ENCODE measurements at regions not wholly inside any gene's neighbourhood (a gene's known extent, or its start where the extent isn't known, plus 50 kb on each side); places are given as distances from the start of the nearest gene placed in this dataset.

DNA sequence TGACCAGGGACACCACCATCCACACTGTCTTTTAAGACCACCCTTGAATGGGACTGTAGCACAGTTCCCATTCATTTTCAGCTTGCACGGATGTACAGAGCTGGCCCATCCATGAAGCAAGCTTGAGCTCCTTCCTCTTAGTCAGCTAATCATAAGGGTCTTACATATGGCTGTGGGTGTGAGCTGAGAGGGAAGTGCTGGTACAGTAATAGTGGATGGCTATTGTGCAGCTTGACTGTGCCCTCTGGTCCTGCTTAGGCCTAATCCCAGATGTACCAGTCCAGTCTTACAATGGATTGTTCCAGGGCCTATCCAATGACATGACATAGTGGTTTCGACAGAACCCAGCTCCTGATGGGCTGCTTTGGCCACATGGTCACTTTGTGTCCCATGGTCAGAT, 96.9 kb upstream of the ZNF438 start:
- no peaks in the 10 kb centered on the region for H3K27me3 ChIP-seq (ENCODE audit: insufficient read depth, low read depth)
- intact Hi-C loops (cut with micrococcal nuclease; ENCODE audit: unreplicated experiment): no loop called here
- H3F3A ChIP-seq (ENCODE audit: insufficient read depth, low read depth): no peaks in the 10 kb centered on the region
- no peak overlapping the region for H3K4me2 ChIP-seq
- H3K79me2 ChIP-seq (ENCODE audit: low read depth): no peaks in the 10 kb centered on the region
- H3K36me3 ChIP-seq (ENCODE audit: low read depth): no peaks in the 10 kb centered on the region
- no peaks in the 10 kb centered on the region for H3K9me3 ChIP-seq (ENCODE audit: insufficient read depth, low read depth)
- TF ChIP-seq EZH2 (IDR thresholded peaks at IDR 0.05; ENCODE audit: low read depth): no peak
- TF ChIP-seq, protein P1, sequence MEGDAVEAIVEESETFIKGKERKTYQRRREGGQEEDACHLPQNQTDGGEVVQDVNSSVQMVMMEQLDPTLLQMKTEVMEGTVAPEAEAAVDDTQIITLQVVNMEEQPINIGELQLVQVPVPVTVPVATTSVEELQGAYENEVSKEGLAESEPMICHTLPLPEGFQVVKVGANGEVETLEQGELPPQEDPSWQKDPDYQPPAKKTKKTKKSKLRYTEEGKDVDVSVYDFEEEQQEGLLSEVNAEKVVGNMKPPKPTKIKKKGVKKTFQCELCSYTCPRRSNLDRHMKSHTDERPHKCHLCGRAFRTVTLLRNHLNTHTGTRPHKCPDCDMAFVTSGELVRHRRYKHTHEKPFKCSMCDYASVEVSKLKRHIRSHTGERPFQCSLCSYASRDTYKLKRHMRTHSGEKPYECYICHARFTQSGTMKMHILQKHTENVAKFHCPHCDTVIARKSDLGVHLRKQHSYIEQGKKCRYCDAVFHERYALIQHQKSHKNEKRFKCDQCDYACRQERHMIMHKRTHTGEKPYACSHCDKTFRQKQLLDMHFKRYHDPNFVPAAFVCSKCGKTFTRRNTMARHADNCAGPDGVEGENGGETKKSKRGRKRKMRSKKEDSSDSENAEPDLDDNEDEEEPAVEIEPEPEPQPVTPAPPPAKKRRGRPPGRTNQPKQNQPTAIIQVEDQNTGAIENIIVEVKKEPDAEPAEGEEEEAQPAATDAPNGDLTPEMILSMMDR (conservative IDR thresholded peaks at IDR 0.05): no peak
- DNase-seq: no peak
- H3K27ac ChIP-seq: peak overlapping the region; percentile 27; the same call in 1 of the 2 replicates
- POLR2A ChIA-PET (ENCODE audit: unreplicated experiment): interaction anchor here (0.5 kb wide), 1 partner anchor 9 kb away, joined by 4 read pairs; no protein-coding TSS in a partner anchor
- H2AFZ ChIP-seq: no peak overlapping the region
- H3K9me2 ChIP-seq (ENCODE audit: insufficient read depth): no peaks in the 10 kb centered on the region
- H4K20me1 ChIP-seq (ENCODE audit: insufficient read depth): no peaks in the 10 kb centered on the region
- CTCF ChIA-PET: interaction anchor here (0.6 kb wide), 1 partner anchor 23 kb away, joined by 4 read pairs; no protein-coding TSS in a partner anchor
- no peak overlapping the region for H3K4me3 ChIP-seq
- BruUV-seq (replicated peaks): no TSS peak
- peaks cover 11% of the 10 kb centered on the region for H3K4me1 ChIP-seq (replicated peaks; ENCODE audit: insufficient read depth)

DNA sequence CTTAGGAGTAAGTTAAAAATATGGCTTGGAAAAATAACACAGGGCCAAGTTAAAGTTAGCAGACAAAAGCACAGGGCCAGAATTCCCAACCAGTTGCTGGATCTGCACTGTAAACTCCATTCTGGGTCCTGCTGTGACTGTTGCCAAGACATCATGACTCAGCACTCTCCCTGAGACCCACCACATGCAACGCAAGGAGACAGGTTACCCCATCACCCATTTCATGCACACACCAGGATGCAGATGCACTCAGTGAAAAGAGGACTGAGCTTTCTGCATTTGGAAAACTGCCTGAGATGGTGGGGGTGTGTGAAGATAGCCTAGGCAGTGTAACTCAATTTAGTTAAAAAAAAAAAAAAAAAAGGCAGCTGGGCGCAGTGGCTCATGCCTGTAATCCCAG, 97.6 kb upstream of the ZNF438 start:
- no peak for DNase-seq
- POLR2A ChIA-PET (ENCODE audit: unreplicated experiment): interaction anchor here (0.6 to 0.7 kb wide), 2 partner anchors 42 to 97 kb away, joined by 3 to 10 read pairs; partner anchors contain the start of gene ZNF438
- no peaks in the 10 kb centered on the region for H3K36me3 ChIP-seq (ENCODE audit: low read depth)

DNA sequence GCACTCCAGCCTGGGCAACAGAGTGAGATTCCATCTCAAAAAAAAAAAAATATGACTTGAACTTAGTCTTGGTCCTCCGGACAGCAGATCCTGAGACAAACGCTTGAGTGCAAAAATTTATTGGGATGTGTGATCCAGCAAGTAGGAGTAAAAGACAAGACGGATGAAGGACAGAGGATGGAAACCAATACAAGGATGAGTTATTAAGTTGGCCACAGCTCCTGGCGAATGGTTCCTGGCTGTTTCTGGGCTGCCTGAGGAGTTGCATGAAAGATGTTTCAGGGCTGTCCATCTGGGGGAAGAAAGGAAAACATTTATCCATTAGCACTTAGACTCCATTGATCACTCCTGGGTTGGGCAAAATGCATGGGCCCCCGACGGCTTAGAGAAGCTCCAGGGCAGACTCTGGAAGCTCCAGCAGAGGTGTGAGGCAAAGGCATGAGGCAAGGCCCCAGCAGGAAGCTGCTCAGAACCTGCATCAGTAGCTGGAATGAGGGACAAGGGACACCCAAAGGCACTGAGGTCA, 98.3 kb upstream of the ZNF438 start:
- TF ChIP-seq, protein P1 (conservative IDR thresholded peaks at IDR 0.05): no peak
- TF ChIP-seq EZH2 (IDR thresholded peaks at IDR 0.05; ENCODE audit: low read depth): no peak
- no peaks in the 10 kb centered on the region for H4K20me1 ChIP-seq (ENCODE audit: insufficient read depth)
- intact Hi-C loops (cut with micrococcal nuclease; ENCODE audit: unreplicated experiment): no loop called here
- H3K4me3 ChIP-seq: no peak overlapping the region
- ChIA-PET CTCF (no interaction called here), POLR2A (ENCODE audit: unreplicated experiment) (interaction anchor here (0.6 to 0.7 kb wide), 2 partner anchors 43 to 98 kb away, joined by 3 to 10 read pairs; partner anchors contain the start of gene ZNF438)
- no peaks in the 10 kb centered on the region for H3K27me3 ChIP-seq (ENCODE audit: insufficient read depth, low read depth)
- no peak for DNase-seq
- no peak overlapping the region for H2AFZ ChIP-seq
- H3K27ac ChIP-seq: no peak overlapping the region
- H3K36me3 ChIP-seq (ENCODE audit: low read depth): no peaks in the 10 kb centered on the region
- no TSS peak for BruUV-seq (replicated peaks)
- H3K4me2 ChIP-seq: no peak overlapping the region
- H3K9me3 ChIP-seq (ENCODE audit: insufficient read depth, low read depth): no peaks in the 10 kb centered on the region
- no peaks in the 10 kb centered on the region for H3K79me2 ChIP-seq (ENCODE audit: low read depth)
- H3F3A ChIP-seq (ENCODE audit: insufficient read depth, low read depth): peaks cover 4% of the 10 kb centered on the region; the same call in 1 of the 2 replicates
- peaks cover 25% of the 10 kb centered on the region for H3K4me1 ChIP-seq (replicated peaks; ENCODE audit: insufficient read depth)
- H3K9me2 ChIP-seq (ENCODE audit: insufficient read depth): no peaks in the 10 kb centered on the region

More for the DNA sequence above, 97.6 kb upstream of the ZNF438 start:
- Histone ChIP-seq H2AFZ (no peak overlapping the region), H4K20me1 (ENCODE audit: insufficient read depth) (no peaks in the 10 kb centered on the region), H3K4me1 (replicated peaks; ENCODE audit: insufficient read depth) (peaks cover 18% of the 10 kb centered on the region), H3K4me2 (0 out of 2 replicates have a peak overlapping the region, but pooled peaks have one; percentile 4), H3K27me3 (ENCODE audit: insufficient read depth, low read depth) (no peaks in the 10 kb centered on the region), H3K4me3 (no peak overlapping the region), H3F3A (ENCODE audit: insufficient read depth, low read depth) (no peaks in the 10 kb centered on the region), H3K27ac (peak overlapping the region; percentile 27), H3K9me3 (ENCODE audit: insufficient read depth, low read depth) (no peaks in the 10 kb centered on the region), H3K9me2 (ENCODE audit: insufficient read depth) (no peaks in the 10 kb centered on the region), H3K79me2 (ENCODE audit: low read depth) (no peaks in the 10 kb centered on the region)
- BruUV-seq (replicated peaks): no TSS peak
- intact Hi-C loops (cut with micrococcal nuclease; ENCODE audit: unreplicated experiment): no loop called here
- TF ChIP-seq EZH2 (IDR thresholded peaks at IDR 0.05; ENCODE audit: low read depth): no peak
- TF ChIP-seq, protein P1 (conservative IDR thresholded peaks at IDR 0.05): no peak
- CTCF ChIA-PET: no interaction called here

All from PC-9 (cell line).